ENCODE measurements at regions not wholly inside any gene's neighbourhood (a gene's known extent, or its start where the extent isn't known, plus 50 kb on each side); places are given as distances from the start of the nearest gene placed in this dataset.

GRCh38 chr10:56585447-56586171 lies 224.6 kb upstream of the ZWINT start:
- TF ChIP-seq, protein P1, sequence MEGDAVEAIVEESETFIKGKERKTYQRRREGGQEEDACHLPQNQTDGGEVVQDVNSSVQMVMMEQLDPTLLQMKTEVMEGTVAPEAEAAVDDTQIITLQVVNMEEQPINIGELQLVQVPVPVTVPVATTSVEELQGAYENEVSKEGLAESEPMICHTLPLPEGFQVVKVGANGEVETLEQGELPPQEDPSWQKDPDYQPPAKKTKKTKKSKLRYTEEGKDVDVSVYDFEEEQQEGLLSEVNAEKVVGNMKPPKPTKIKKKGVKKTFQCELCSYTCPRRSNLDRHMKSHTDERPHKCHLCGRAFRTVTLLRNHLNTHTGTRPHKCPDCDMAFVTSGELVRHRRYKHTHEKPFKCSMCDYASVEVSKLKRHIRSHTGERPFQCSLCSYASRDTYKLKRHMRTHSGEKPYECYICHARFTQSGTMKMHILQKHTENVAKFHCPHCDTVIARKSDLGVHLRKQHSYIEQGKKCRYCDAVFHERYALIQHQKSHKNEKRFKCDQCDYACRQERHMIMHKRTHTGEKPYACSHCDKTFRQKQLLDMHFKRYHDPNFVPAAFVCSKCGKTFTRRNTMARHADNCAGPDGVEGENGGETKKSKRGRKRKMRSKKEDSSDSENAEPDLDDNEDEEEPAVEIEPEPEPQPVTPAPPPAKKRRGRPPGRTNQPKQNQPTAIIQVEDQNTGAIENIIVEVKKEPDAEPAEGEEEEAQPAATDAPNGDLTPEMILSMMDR (IDR thresholded peaks at IDR 0.05; ENCODE audit: low read depth, low read length): no peak
- no peak overlapping the region for H3K4me3 ChIP-seq (ENCODE audit: low read depth, low read length)
- H3K9me3 ChIP-seq (ENCODE audit: control insufficient read depth, insufficient read depth, low read length): peaks cover 12% of the 10 kb centered on the region
- CTCF ChIA-PET: no interaction called here
- no peak for DNase-seq (ENCODE audit: low read depth, low spot score)
- H3K27me3 ChIP-seq (ENCODE audit: control insufficient read depth, insufficient read depth, low read length): no peaks in the 10 kb centered on the region
- no peak overlapping the region for H3K27ac ChIP-seq (ENCODE audit: low read depth, low read length)
- POLR2A ChIA-PET: no interaction called here

- POLR2A ChIA-PET: no interaction called here
- H3K27ac ChIP-seq (ENCODE audit: low read depth, low read length): no peak overlapping the region
- no peaks in the 10 kb centered on the region for H3K27me3 ChIP-seq (ENCODE audit: control insufficient read depth, insufficient read depth, low read length)
- CTCF ChIA-PET: no interaction called here
- TF ChIP-seq, protein P1 (IDR thresholded peaks at IDR 0.05; ENCODE audit: low read depth, low read length): no peak
- H3K4me3 ChIP-seq (ENCODE audit: low read depth, low read length): no peak overlapping the region
- no peak for DNase-seq (ENCODE audit: low read depth, low spot score)
- H3K9me3 ChIP-seq (ENCODE audit: control insufficient read depth, insufficient read depth, low read length): peaks cover 12% of the 10 kb centered on the region
Measured at GRCh38 chr10:56583316-56583715, 222.3 kb upstream of the ZWINT start.

DNA sequence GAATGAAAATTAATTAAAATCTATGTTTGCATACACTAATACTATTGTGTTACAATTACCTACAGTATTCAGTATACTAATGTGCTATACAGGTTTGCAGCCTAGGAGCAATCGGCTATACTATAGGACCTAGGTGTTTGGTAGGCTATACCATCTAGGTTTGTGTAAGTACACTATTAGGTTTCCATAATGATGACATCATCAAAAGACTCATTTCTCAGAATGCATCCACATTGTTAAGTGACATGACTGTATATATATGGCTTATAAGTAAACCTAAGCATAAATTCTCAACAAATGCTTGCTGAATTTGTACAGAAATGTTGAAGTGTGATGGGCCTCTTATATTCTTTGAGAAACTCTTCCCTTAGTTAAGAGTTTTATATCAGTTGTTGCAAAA lies 206.5 kb upstream of the ZWINT start:
- peaks cover 12% of the 10 kb centered on the region; the same call in 1 of the 2 replicates for H3K9me3 ChIP-seq (ENCODE audit: control insufficient read depth, insufficient read depth, low read length)
- TF ChIP-seq, protein P1 (IDR thresholded peaks at IDR 0.05; ENCODE audit: low read depth, low read length): no peak
- DNase-seq (ENCODE audit: low read depth, low spot score): no peak
- H3K27me3 ChIP-seq (ENCODE audit: control insufficient read depth, insufficient read depth, low read length): no peaks in the 10 kb centered on the region
- ChIA-PET CTCF (no interaction called here), POLR2A (no interaction called here)
- H3K4me3 ChIP-seq (ENCODE audit: low read depth, low read length): no peak overlapping the region
- H3K27ac ChIP-seq (ENCODE audit: low read depth, low read length): no peak overlapping the region

DNA sequence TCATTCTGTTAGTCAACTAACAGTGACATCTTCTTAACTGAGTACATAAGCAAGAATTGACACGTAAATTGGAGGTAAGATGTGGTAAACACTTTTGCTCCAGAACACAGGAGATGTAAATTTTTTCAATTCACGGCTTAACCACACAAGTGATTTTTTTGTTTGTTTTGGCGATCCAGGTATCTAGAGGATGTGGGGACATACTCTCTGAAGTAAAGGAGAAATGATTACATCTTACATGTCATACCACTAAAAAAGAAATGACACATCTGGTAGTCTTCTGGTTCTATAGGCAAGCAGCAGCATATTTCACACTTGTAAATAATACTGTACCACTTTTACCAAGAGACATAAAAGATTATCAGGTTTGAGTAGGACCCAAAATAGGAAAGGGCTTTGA lies 200.3 kb upstream of the ZWINT start:
- ChIA-PET CTCF (no interaction called here), POLR2A (no interaction called here)
- H3K9me3 ChIP-seq (ENCODE audit: control insufficient read depth, insufficient read depth, low read length): peaks cover 8% of the 10 kb centered on the region; the same call in 1 of the 2 replicates
- H3K27ac ChIP-seq (ENCODE audit: low read depth, low read length): no peak overlapping the region
- H3K27me3 ChIP-seq (ENCODE audit: control insufficient read depth, insufficient read depth, low read length): no peaks in the 10 kb centered on the region
- no peak overlapping the region for H3K4me3 ChIP-seq (ENCODE audit: low read depth, low read length)
- TF ChIP-seq, protein P1 (IDR thresholded peaks at IDR 0.05; ENCODE audit: low read depth, low read length): no peak
- DNase-seq (ENCODE audit: low read depth, low spot score): no peak

GRCh38 chr10:56551037-56551436 lies 190.0 kb upstream of the ZWINT start:
- TF ChIP-seq, protein P1 (IDR thresholded peaks at IDR 0.05; ENCODE audit: low read depth, low read length): no peak
- CTCF ChIA-PET: no interaction called here
- DNase-seq (ENCODE audit: low read depth, low spot score): no peak
- H3K9me3 ChIP-seq (ENCODE audit: control insufficient read depth, insufficient read depth, low read length): no peaks in the 10 kb centered on the region; the same call in none of the 2 replicates
- POLR2A ChIA-PET: no interaction called here
- no peaks in the 10 kb centered on the region for H3K27me3 ChIP-seq (ENCODE audit: control insufficient read depth, insufficient read depth, low read length)
- no peak overlapping the region for H3K4me3 ChIP-seq (ENCODE audit: low read depth, low read length)
- no peak overlapping the region for H3K27ac ChIP-seq (ENCODE audit: low read depth, low read length)

All from AG04450 (cell line).